NCI-H2107 (cell line): ENCODE measurements at regions not wholly inside any gene's neighbourhood (a gene's known extent, or its start where the extent isn't known, plus 50 kb on each side); places are given as distances from the start of the nearest gene placed in this dataset.

Source experiments
- DNase-seq: peaks from one replicate; lab custom pipeline; 2025; lab: John Stamatoyannopoulos, UW

DNA sequence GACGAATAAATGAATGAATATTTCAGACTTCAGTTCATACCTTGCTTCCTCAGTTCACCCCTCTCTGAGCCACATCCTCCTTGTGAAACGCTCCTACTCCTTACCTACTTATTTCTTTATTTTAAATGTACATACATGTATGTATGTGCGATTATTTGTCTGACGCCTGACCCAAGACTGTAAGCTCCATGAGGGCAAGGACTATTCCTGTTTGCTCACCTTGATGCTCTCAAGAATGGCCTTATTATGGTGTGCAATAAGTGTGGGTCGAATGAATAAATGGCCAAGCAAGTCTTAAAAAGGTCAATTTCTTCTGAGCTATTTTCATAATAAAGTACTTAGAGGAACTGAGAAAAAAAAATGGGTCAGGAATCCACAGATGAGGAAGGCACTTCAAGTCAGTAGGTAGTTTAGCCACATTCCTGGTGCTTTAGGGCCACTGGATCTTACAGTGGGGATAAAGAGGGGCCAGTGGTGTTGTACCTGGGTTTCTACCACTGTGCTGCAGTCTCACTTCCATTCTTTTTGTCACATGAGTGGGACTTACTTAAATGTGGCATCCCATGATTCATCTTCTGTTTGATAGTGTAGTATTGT is 74.7 kb downstream of the SDC1 start:
- no peak for DNase-seq

DNA sequence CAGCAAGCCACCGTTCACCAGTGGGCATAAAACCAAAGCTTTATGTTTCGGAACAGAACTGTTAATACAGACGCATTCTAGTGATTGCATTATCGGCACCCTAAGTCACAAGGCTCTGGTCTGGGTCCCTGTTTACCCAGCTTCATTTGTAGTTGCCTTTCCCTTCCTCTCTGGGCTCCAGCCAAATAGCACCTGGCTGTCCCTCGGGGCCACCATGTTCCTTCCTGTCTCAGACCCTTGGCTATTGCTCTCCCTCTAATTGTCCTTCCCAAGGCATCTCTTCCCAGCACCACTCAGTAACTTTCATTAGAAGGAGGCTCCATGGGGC is 75.3 kb downstream of the SDC1 start:
- DNase-seq = no peak

DNA sequence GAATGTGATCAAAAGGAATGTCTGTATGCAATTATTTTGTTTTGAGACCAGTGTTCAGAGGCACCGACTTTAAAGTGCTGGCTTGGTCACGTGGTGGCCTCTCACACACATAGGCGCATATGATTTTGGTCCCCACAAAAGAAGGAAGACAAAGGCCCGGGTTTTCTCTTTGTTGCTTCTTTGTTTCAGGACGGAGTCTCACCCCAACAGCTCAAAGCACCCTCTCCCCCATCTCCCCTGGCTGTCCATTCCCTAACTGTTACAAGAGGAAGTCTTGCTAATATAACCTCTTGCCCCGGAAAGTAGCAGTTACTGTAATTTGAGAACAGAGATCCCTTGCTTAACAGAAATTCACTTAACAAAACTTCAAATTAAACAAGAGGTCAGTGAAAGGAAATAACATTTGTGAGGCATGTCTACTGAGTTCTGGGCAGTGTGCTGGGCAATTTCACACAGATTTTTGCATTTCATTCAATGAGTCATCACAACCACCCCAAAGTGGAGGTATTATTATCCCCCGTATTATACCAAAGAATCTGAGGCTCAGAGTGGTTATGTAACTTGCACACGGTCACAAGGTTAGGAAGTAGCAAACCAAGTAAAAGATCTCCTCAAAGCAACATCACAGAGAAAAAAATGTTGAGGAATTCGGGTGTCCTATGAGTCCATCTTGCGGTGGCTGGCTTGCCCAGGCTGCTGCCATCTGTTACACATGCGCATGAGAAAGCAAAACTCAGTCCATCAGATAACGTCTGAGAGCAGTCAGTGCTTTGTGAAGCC is 75.8 kb downstream of the SDC1 start:
- DNase-seq = no peak

DNA sequence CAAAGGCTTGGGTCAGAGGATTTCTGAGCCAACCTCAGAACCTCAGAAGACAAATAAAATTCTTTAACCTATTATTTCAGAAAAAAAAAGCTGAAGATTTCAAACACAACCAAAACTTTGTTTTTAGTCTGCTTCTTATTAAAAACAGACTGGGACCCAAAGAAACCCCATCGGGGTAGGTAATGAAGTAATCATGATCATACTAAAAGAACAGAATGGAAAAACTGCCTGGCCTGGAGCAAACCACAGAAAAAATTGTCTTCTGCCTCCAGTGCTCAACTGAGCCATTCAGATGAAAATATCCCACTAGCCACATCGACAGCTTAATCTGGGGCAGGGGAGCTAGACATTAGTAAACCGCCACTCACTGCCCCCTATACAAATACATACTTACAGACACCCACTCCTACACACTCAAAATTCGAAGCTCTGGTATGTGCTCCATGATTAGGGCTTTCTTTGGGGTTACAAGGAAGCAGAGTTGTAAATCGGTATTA is 76.5 kb downstream of the SDC1 start:
- no peak for DNase-seq

DNA sequence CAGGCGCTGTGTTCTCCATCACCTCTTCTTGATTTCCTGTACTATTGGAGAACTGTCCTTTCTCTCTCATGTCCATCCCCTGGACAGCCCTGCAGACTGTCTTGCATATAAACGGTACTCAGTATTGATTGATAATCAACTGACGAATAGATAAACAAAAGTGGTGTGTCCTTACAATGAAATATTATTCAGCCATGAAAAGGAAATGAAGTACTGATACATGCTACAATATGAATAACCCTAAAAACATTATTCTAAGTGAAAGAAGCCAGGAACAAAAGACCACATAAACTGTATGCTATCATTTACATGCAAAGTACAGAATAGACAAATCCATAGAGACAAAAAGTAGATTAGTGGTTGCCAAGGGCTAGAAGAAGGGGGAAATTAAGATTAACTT is 77.6 kb downstream of the SDC1 start:
- DNase-seq = no peak

DNA sequence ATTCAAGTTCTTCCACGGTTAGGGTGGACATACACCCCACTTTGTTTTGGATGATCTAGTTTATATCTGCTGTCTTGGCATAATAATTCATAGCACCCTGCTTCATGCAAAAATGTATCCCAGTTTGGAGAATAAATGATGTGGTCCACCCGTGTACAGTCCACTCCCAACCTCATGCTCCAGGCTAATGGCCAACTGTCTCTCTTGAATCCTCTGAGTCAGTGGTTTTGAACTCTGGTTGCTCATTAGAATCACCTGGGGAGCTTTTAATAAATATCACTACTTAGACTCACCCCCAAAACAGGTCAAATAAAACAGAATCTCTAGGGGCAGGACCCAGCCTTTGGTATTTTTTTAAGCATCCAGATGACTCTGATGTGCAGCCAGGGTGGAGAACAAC is 78.5 kb downstream of the SDC1 start:
- no peak for DNase-seq

DNA sequence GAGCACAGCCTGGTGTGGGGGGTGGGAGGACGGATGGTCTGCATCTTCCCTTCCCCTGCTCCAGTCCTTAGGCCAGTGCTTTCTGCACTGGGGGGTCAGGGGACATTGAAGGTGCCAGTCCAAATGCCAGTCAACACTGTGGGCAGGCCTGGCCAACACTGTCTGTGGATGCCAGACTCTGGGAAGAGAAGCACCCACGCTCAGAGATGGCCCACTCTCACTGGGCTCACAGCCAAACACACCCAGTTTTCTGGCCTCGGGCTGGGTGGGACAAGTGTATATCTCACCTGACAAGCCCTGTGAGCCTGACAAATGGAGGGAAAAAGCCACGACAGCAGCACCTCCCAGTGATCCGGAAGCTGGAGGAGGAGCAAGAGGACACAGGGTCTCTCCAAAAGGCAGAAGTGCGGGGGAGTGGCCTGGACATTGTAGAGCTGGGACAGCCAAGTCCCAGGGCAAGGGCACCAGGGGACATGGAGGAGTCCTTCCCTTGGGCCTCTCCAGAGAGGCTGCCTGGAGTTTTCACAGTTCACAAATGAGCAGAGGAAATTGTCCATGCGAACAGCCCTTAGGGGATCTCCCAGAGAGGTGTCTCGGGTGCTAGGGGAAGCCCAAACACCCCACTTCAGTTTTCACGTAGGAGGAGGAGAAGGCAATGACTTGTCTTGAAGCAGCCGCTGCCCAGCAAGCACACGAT is 79.3 kb downstream of the SDC1 start:
- no peak for DNase-seq

DNA sequence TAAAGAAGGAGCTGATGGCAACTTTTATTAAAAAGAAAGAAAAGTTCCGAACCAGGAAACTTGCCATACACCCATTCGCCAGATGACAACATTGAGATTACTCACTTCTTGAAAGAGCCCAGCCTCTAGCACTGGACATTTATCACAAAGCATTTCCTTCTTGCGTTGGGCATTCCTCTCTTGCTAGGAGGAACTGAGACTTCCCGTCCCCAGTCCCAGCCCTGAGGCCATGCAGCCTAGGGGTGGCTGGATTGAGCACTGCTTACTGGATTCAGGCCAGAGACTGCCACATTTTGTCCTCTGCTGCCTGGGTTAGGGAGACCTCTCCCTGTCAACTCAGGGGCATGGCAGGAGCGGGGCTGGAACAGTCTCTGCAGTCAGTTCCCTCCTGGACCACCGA is 80.1 kb downstream of the SDC1 start:
- no peak for DNase-seq

DNA sequence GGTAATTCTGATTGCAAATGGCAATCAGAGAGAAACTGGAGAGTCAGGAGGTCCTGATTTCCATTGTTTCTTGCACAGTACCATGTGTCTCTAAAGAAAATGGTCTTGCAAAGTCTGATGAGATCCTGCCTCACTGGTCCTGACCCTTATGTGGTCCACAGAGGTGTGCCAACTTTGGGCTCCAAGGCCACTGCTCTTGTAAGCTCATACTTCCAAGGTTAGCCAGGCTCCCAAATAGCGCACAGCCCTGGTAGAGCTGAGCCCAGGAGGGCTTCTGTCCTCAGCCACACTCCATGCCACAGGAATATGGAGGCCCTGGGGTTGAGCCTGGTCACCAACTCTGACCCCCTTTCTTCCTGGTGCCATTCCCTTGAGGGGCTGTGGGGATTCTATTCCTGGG is 80.7 kb downstream of the SDC1 start:
- DNase-seq = no peak

DNA sequence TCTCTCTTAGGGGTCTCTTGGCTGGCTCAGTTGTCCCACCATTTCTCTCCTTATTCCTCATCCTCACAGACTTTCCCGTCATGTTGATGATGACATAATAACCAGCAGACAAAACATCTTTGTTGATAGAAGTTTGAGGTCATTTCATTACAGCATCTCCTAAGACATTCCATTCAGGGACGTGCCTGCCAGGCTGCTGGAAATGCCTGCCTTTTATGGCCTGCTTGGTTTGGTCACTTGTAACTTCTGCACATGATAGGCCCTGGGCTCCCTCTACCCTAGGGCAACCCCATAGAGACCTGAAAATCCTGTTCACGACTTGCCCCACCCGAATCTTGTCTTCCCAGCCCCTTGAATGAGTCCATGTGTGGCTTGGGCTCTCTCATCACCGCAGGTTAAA is 81.7 kb downstream of the SDC1 start:
- DNase-seq = no peak

DNA sequence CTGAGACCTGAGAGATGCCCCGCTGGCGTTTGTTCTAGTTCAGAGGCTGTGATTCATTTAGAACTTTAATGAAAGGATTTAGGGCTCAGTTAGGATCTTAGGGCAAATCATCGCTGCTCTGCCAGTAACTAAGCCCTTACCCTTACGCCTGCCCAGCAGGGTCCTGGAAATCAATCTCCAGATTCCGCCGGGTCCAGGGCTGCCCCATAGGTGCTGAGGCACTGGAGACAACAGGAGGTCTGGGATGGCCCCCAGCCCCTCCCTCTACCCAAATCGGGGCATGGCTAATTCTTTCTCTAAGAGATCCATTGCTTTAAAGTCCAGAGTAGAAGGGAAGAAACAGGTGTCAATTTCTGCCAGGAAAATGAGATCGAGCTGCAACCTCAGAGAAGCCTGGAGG is 83.1 kb downstream of the SDC1 start:
- no peak for DNase-seq

DNA sequence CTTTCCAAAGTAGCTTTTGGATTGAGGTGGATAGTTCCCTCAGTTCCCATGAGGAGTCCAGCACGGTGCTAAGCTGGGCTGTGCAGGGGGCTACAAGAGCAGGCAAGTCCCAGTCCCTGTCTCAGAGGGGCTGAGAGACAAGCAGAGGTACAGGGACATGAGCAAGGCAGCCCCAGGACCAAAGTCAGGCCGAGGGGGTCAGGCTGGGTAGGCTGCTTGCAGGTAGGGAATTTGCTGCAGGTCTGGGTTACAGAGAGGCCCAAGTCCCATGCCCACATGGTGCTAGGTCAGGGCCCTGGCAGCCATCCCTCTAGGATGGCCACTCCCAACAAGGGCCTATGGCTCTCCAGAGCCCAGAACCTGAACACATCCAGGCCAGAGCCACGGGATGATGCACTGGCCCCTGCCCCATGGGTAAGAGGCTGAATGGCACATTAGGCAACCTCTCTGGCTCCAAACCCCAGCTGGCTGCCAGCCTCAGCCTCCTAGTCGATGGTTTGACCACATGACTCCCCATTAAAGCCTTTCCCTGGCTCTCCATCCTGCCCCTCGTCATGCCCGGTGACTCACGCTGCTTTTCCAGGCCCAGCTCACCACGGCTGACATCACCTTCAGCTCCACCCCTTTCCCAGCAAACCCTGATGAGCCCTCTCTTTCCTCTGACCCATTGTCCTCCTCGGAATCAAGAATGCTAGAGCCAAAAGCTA is 83.7 kb downstream of the SDC1 start:
- no peak for DNase-seq

DNA sequence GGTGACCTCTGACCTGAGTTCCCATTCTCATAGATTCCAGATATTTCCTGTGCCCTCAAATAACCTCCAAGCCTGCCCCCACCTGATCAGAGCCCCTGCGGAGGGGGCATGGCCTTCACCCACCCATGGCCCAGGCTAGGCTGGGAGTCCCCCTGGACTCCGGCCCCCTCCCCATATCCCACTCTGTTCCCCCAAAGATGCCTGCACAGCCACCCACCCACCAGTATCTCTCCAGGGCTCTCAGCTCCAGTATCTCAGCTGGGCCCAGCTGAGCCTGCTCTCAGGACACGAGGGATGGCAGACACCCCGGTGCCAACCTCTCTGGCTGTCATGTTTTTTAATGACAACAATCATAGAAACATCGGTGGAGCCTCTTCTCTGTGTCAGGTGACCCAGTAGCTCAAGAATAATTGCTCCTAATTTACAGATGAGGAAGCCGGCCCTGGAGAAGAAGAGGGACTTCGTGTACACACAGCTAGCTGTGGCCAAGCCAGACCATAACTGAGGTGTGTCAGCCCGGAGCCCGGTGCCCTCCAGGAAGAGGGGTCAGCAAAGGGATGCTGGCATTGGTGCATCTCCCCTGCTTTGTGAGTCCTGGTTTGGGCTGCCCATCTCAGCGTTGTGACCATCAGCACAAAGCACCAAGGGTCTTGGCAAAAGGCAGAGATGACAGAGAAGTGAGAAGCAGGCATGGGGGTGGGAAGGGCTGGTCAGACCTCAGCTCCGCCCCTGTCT is 84.4 kb downstream of the SDC1 start:
- DNase-seq = no peak

DNA sequence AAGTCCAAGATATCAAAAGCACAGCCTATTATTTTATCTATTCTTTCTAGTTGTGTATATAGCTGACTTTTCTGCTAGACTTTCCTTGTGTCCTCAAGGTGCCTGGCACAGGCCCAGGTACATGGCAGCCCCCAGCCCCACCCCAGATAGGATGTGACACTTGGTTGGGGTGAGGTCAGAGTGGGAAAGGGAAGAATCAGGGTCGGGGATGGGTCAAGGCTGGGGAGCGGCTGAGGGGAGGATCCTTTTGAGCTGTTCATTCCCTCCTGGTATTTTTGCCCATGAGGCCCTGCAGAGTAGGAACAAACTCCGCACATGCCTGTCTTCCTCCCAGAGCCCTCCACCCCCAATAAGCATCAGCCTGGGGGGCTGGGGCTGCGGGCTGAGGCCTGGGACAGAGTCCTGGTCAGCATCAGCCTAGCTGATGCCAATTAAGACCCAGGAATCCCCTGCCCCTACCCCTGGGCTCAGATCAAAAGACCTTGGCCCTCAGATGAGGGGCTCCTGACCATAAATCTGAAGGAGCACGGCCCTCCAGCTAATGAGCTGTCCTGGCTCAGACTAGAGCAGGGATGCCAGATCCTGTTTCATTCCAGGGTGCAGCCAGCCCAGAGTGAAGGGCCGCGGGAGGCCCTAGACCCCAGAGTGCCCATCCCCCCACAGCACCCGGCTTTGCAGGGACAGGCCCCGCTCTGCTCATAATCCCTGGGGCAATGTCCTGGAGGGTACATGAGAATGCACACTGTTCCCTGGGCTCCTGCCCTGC is 85.3 kb downstream of the SDC1 start:
- no peak for DNase-seq

DNA sequence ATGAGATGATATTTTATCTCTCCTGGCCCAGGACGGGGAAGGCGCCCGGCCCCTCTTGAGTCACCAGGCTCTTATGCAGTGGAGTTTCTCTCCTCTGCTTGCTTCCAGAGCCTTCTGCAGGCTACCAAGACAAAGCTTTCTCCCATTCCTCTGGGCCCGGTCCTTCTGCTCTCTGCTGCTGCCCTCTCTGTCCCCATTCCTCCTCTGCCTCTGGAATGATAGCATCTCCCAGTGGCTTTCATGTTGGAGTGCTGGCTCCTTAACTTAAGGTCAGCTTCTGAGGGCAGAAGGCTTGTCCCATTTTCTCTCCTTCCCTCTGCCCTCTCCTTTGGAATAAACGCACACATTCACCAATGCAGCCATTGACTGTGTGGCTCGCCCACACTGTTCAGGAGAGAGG is 86.2 kb downstream of the SDC1 start:
- no peak for DNase-seq

DNA sequence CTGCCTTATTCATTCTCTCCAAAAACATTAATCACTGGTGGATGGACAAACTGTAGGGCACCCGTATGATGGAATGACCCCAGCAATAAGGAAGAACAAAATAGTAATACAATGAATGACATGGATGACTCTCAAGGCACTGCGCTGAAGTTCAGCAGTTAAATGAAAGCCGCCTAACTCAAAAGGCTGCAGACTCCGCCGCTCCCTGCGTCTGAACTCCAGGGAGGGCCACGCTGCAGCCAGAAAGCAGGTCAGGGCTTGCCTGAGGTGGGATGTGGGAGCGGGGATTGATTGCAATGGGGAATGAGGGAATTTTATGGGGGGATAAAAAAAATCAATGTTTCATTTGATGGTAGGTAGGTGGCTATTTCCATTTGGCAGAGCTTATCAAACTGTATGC is 86.5 kb upstream of the LAPTM4A start:
- DNase-seq = no peak

DNA sequence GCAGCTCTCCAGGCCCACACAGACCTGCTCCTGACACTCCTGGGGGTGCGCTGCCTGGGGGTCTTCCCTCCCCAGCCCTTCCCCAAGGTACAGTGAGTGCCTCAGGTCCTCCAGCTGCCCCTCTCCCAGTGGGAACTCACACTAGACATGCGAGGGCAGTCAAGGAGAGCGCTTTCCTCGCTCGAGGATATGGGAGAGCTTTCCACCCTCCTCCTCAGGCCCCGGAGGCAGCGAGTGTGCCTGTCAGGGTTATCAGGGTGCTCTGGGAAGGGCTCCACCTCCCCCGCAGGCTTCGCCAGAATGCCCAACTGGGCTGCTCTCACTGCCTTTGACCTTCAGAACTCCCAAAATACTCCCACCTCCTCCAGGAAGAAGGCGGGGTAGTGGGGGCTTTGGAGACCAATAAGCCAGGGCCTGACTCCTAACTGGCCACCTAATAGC is 85.7 kb upstream of the LAPTM4A start:
- no peak for DNase-seq

DNA sequence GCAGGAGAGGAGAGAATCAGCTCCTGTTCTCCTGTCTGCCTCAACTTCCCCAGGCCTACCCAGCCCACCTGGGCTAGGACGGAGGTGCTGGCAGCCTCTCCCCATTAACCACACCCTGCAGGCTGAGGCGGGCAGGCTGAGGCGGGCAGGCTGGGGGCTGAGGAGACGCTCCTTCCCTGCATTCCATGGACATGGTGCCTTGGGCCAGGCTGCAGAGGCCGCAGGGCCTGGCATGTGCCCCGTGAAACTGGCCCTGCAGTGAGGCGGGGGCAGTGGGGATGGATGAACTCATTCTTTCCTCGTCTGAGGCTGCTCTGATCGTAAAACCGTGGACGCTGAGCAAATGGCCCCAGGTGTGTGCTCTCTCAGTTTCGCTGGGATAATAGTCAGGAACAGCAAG is 84.7 kb upstream of the LAPTM4A start:
- no peak for DNase-seq

DNA sequence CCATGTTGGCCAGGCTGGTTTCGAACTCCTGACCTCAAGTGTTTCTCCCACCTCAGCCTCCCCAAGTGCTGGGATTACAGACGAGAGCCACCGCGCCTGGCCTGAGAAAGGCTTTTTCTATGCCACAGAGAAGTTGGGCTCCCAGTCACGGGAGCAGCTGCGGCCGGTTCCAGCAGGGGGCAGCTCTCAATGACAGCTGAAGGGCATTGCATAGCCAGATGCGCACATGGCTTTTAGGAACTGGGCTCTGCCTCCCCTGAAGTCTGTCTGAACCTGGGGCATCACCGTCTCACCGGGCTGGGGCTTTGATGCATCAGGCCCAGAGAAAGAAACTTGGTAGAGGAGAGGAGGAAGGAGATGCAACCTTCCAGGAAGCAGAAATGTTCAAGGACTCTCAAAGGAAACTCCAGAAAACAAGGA is 84.2 kb upstream of the LAPTM4A start:
- DNase-seq = no peak

DNA sequence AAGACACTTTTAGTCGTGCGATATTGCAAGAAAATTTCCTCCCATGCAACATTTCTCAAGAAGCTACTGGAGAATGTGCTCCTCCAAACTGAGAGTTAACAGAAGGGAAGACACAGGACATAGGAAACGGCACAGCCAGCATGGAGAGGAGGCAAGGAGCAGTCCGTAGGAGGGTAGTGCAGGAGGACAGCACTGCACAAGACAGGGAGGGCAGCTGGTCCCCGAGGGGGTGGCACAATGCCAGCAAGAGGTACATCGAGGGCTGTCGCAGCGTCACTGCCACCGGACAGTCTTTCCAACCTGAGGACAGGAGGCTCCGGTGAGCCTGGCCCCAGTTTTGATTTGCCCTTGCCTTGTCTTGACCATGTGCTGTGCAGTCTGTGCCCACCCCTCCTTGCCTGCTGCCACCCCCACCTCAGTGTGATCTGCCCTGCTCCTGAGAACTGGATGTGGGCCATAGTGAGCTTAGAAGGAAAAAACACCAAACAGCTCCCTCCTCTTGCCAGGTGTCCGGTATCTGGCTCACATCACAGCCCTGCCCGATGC is 81.6 kb upstream of the LAPTM4A start:
- no peak for DNase-seq
